Mesothelial cell of epicardium (in vitro differentiated cells): ENCODE measurements at regions not wholly inside any gene's neighbourhood (a gene's known extent, or its start where the extent isn't known, plus 50 kb on each side); places are given as distances from the start of the nearest gene placed in this dataset.

Experiments
- DNase-seq, 2 experiments: peaks; one replicate each; pipeline ENCODE4 v3.0.0; 2021; ENCODE audit warnings: low spot score in 2 of 2; ENCODE audit not compliant: unreplicated experiment in 2 of 2
- H3K27ac Mint-ChIP-seq: 2 replicates; pipeline ENCODE4 v1.8.0; 2021; ENCODE audit warnings: mixed read lengths
- H3K27me3 Mint-ChIP-seq: 2 replicates; pipeline ENCODE4 v1.8.0; 2021; ENCODE audit warnings: low read depth, mixed read lengths
- H3K36me3 Mint-ChIP-seq: 2 replicates; pipeline ENCODE4 v1.8.0; 2021; ENCODE audit warnings: mixed read lengths
- H3K4me1 Mint-ChIP-seq: 2 replicates; pipeline ENCODE4 v1.8.0; 2021; ENCODE audit warnings: mixed read lengths
- H3K4me3 Mint-ChIP-seq: 2 replicates; pipeline ENCODE4 v1.8.0; 2021; ENCODE audit warnings: mild to moderate bottlenecking, moderate library complexity, mixed read lengths
- H3K9me3 Mint-ChIP-seq: 2 replicates; pipeline ENCODE4 v1.8.0; 2021; ENCODE audit warnings: mixed read lengths
- CTCF ChIP-seq: fragments of 200-600 bp; sonication (generic); IDR thresholded peaks from one replicate; pipeline ENCODE4 v1.5.0; 2021; ENCODE audit warnings: antibody characterized with exemption; ENCODE audit not compliant: unreplicated experiment

GRCh38 chr4:54386042-54386669, 157.1 kb downstream of the PDGFRA start:
- no peak for DNase-seq
- peaks cover 4% of the 10 kb centered on the region for H3K9me3 Mint-ChIP-seq
- peaks cover 6% of the 10 kb centered on the region for H3K4me1 Mint-ChIP-seq
- no peak overlapping the region for H3K27ac Mint-ChIP-seq
- H3K36me3 Mint-ChIP-seq, result no peaks in the 10 kb centered on the region
- H3K4me3 Mint-ChIP-seq, result no peak overlapping the region
- no peak for TF ChIP-seq CTCF
- peaks cover 7% of the 10 kb centered on the region for H3K27me3 Mint-ChIP-seq

GRCh38 chr4:54386693-54387092, 157.6 kb downstream of the PDGFRA start:
- H3K4me3 Mint-ChIP-seq, result no peak overlapping the region
- no peak for DNase-seq
- peaks cover 7% of the 10 kb centered on the region for H3K27me3 Mint-ChIP-seq
- H3K36me3 Mint-ChIP-seq, result no peaks in the 10 kb centered on the region
- H3K4me1 Mint-ChIP-seq, result peaks cover 6% of the 10 kb centered on the region
- TF ChIP-seq CTCF, result no peak
- no peak overlapping the region for H3K27ac Mint-ChIP-seq
- peaks cover 7% of the 10 kb centered on the region for H3K9me3 Mint-ChIP-seq

- no peak for DNase-seq
- Mint-ChIP-seq H3K4me1 (no peaks in the 10 kb centered on the region), H3K36me3 (no peaks in the 10 kb centered on the region), H3K4me3 (no peak overlapping the region), H3K27me3 (no peaks in the 10 kb centered on the region), H3K9me3 (peaks cover 7% of the 10 kb centered on the region), H3K27ac (no peak overlapping the region)
- no peak for TF ChIP-seq CTCF
These were observed 161.6 kb downstream of the PDGFRA start for GRCh38 chr4:54390670-54391069.

GRCh38 chr4:54391104-54391503, 162.0 kb downstream of the PDGFRA start:
- Mint-ChIP-seq H3K4me1 (peaks cover 1% of the 10 kb centered on the region), H3K27ac (no peak overlapping the region), H3K27me3 (no peaks in the 10 kb centered on the region), H3K36me3 (no peaks in the 10 kb centered on the region), H3K9me3 (peaks cover 7% of the 10 kb centered on the region), H3K4me3 (no peak overlapping the region)
- TF ChIP-seq CTCF, result no peak
- no peak for DNase-seq

GRCh38 chr4:54392479-54392878, 163.4 kb downstream of the PDGFRA start:
- no peak for TF ChIP-seq CTCF
- Mint-ChIP-seq H3K27ac (no peak overlapping the region), H3K9me3 (peaks cover 7% of the 10 kb centered on the region), H3K4me1 (peaks cover 2% of the 10 kb centered on the region), H3K36me3 (no peaks in the 10 kb centered on the region), H3K4me3 (no peak overlapping the region), H3K27me3 (no peaks in the 10 kb centered on the region)
- DNase-seq, result no peak

GRCh38 chr4:54393243-54393642, 164.2 kb downstream of the PDGFRA start:
- TF ChIP-seq CTCF, result no peak
- Mint-ChIP-seq H3K9me3 (peaks cover 7% of the 10 kb centered on the region), H3K27me3 (no peaks in the 10 kb centered on the region), H3K4me3 (no peak overlapping the region), H3K36me3 (no peaks in the 10 kb centered on the region), H3K27ac (no peak overlapping the region), H3K4me1 (peaks cover 2% of the 10 kb centered on the region)
- DNase-seq, result no peak
